Testis (tissue), 2 donors: ENCODE measurements at regions not wholly inside any gene's neighbourhood (a gene's known extent, or its start where the extent isn't known, plus 50 kb on each side); places are given as distances from the start of the nearest gene placed in this dataset.

ENCODE experiments used
- POLR2A ChIP-seq: fragments of 450-650 bp; IDR thresholded peaks from one replicate; pipeline ENCODE4 v1.6.1; 2017; ENCODE audit warnings: antibody characterized with exemption, mild to moderate bottlenecking, moderate library complexity
- TF ChIP-seq, protein P1 (sequence below), 3 experiments: fragments of 450-650 bp in 2 of 3; fragments of 200-600 bp in 1 of 3; sonication (generic) in 1 of 3; IDR thresholded peaks; one replicate each; pipeline ENCODE4 v1.5.1; 2016 to 2019; ENCODE audit warnings: antibody characterized with exemption in 3 of 3, mild to moderate bottlenecking in 2 of 3, moderate library complexity in 1 of 3

- TF ChIP-seq POLR2A = no peak
- TF ChIP-seq, protein P1, sequence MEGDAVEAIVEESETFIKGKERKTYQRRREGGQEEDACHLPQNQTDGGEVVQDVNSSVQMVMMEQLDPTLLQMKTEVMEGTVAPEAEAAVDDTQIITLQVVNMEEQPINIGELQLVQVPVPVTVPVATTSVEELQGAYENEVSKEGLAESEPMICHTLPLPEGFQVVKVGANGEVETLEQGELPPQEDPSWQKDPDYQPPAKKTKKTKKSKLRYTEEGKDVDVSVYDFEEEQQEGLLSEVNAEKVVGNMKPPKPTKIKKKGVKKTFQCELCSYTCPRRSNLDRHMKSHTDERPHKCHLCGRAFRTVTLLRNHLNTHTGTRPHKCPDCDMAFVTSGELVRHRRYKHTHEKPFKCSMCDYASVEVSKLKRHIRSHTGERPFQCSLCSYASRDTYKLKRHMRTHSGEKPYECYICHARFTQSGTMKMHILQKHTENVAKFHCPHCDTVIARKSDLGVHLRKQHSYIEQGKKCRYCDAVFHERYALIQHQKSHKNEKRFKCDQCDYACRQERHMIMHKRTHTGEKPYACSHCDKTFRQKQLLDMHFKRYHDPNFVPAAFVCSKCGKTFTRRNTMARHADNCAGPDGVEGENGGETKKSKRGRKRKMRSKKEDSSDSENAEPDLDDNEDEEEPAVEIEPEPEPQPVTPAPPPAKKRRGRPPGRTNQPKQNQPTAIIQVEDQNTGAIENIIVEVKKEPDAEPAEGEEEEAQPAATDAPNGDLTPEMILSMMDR (IDR thresholded peaks at IDR 0.05) = no peak
Measured at GRCh38 chr1:213409208-213409631, 358.2 kb downstream of the RPS6KC1 start.
